ENCODE measurements at regions not wholly inside any gene's neighbourhood (a gene's known extent, or its start where the extent isn't known, plus 50 kb on each side); places are given as distances from the start of the nearest gene placed in this dataset.

- DNase-seq = no peak
- ATAC-seq = no peak
- H3K4me3 Mint-ChIP-seq = no peak overlapping the region
- H3K36me3 Mint-ChIP-seq (ENCODE audit: low read depth) = no peaks in the 10 kb centered on the region
- H3K9me3 Mint-ChIP-seq = no peaks in the 10 kb centered on the region
- POLR2A ChIA-PET = no interaction called here
- intact Hi-C loops (cut with micrococcal nuclease) = no loop called here
- CTCF ChIA-PET = interaction anchor here (0.7 kb wide), 1 partner anchor 443 kb away, joined by 3 read pairs; no protein-coding TSS in a partner anchor
- no peak for TF ChIP-seq CTCF (IDR thresholded peaks at IDR 0.05)
- no peak overlapping the region for H3K27ac Mint-ChIP-seq
- no peaks in the 10 kb centered on the region for H3K4me1 Mint-ChIP-seq (ENCODE audit: low read depth)
- H3K27me3 Mint-ChIP-seq = no peaks in the 10 kb centered on the region
These were observed 750.7 kb upstream of the PHF14 start for GRCh38 chr7:10222976-10223375.

GRCh38 chr7:10225275-10225674 lies 748.4 kb upstream of the PHF14 start:
- no peak for TF ChIP-seq CTCF (IDR thresholded peaks at IDR 0.05)
- ATAC-seq (no peak), DNase-seq (no peak)
- no peaks in the 10 kb centered on the region for H3K36me3 Mint-ChIP-seq (ENCODE audit: low read depth)
- H3K27ac Mint-ChIP-seq = no peak overlapping the region
- intact Hi-C loops (cut with micrococcal nuclease) = no loop called here
- H3K9me3 Mint-ChIP-seq = no peaks in the 10 kb centered on the region
- ChIA-PET CTCF (no interaction called here), POLR2A (no interaction called here)
- H3K27me3 Mint-ChIP-seq = no peaks in the 10 kb centered on the region
- no peaks in the 10 kb centered on the region for H3K4me1 Mint-ChIP-seq (ENCODE audit: low read depth)
- no peak overlapping the region for H3K4me3 Mint-ChIP-seq

- no peak overlapping the region for H3K4me3 Mint-ChIP-seq
These were observed 736.4 kb upstream of the PHF14 start for GRCh38 chr7:10237306-10237705.

DNA sequence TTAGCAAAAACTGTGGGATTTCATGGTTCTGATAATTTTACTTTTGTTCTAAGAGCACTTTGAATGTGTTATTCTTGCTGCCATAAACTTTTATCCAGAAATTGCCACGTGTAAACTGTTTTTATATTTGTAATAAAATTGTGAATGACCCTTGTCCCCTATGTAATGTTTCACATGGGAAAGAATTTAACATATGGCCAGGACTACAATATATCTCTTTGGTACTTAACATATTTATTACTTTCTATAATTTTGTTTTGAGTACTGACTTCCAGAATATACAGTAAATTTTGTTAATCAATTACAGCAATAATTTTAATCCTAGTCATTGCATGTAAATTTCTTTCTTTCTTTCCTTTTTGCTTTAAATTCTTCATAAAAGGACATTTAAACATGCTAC lies 735.0 kb upstream of the PHF14 start:
- Mint-ChIP-seq H3K4me3 (no peak overlapping the region), H3K4me1 (ENCODE audit: low read depth) (no peaks in the 10 kb centered on the region), H3K27me3 (no peaks in the 10 kb centered on the region), H3K9me3 (no peaks in the 10 kb centered on the region), H3K36me3 (ENCODE audit: low read depth) (no peaks in the 10 kb centered on the region), H3K27ac (no peak overlapping the region)
- ATAC-seq (no peak), DNase-seq (no peak)
- TF ChIP-seq CTCF (IDR thresholded peaks at IDR 0.05) = no peak
- ChIA-PET POLR2A (no interaction called here), CTCF (no interaction called here)
- intact Hi-C loops (cut with micrococcal nuclease) = no loop called here

More at GRCh38 chr7:10237306-10237705, 736.4 kb upstream of the PHF14 start:
- ATAC-seq = no peak
- Mint-ChIP-seq H3K27ac (no peak overlapping the region), H3K27me3 (no peaks in the 10 kb centered on the region), H3K9me3 (no peaks in the 10 kb centered on the region), H3K36me3 (ENCODE audit: low read depth) (no peaks in the 10 kb centered on the region), H3K4me1 (ENCODE audit: low read depth) (no peaks in the 10 kb centered on the region)
- intact Hi-C loops (cut with micrococcal nuclease) = no loop called here
- no peak for DNase-seq
- CTCF ChIA-PET = no interaction called here
- TF ChIP-seq CTCF (IDR thresholded peaks at IDR 0.05) = no peak
- POLR2A ChIA-PET = no interaction called here

DNA sequence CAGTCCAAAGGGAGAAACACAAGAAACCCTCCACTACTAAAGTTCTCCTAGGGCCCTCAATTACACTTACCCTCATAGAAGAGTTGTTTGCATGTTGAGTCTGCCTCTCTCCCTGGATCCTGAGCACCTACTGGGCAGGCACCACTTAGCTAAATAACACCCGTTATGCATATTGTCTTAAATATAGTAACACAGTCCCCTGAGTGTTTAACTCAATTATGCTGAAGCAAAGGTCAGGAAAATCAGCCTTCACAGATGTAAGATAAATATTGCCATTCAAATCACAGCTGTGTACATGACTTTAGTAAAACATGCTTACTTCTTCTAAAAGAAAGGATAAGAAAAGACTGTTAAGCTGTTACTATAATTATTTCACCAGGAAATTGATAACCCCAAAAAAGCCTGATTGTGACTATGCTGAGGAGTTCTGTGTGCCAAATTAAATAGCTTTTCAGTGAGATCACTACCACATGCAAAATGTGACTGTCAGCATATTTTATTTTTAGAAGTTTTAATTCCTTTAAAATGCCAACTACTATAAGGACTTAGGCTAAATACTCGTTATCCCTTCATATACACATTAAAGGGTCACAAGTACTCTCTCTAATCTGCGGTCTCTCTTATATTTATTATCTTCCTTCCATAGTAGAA lies 733.9 kb upstream of the PHF14 start:
- Mint-ChIP-seq H3K4me1 (ENCODE audit: low read depth) (no peaks in the 10 kb centered on the region), H3K36me3 (ENCODE audit: low read depth) (no peaks in the 10 kb centered on the region), H3K27ac (no peak overlapping the region), H3K27me3 (no peaks in the 10 kb centered on the region), H3K4me3 (no peak overlapping the region), H3K9me3 (no peaks in the 10 kb centered on the region)
- intact Hi-C loops (cut with micrococcal nuclease) = no loop called here
- ATAC-seq (no peak), DNase-seq (no peak)
- ChIA-PET POLR2A (no interaction called here), CTCF (no interaction called here)
- TF ChIP-seq CTCF (IDR thresholded peaks at IDR 0.05) = no peak
